HG03457 (cell line): ENCODE measurements at regions not wholly inside any gene's neighbourhood (a gene's known extent, or its start where the extent isn't known, plus 50 kb on each side); places are given as distances from the start of the nearest gene placed in this dataset.
A peak's percentile ranks its signal among the peaks of the same experiment; 100 is the strongest.

Experiments
- ATAC-seq: cut with Tn5 transposase; IDR thresholded peaks from one replicate; pipeline ENCODE4 v1.9.1; 2021; ENCODE audit warnings: moderate number of reproducible peaks; ENCODE audit not compliant: unreplicated experiment

DNA sequence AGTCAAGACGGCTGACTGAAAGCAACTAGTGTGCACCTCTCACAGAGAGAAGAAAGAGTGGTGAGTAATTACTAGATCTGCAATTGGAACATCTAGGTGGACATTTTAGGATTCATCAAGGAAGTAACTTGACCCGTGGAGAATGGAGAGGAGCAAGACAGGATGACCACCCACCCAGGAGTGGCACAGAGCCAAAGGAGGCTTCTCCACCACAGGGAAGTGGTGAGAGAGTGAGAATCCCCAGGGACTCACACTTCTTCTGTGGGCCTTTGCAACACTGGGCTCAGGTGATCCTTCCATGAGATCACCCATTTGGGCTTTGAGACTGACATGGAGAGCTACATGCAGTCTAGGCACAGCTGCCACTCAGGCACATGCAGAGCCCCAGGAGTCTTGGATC, 132.8 kb upstream of the GALNT5 start:
- ATAC-seq, result no peak

DNA sequence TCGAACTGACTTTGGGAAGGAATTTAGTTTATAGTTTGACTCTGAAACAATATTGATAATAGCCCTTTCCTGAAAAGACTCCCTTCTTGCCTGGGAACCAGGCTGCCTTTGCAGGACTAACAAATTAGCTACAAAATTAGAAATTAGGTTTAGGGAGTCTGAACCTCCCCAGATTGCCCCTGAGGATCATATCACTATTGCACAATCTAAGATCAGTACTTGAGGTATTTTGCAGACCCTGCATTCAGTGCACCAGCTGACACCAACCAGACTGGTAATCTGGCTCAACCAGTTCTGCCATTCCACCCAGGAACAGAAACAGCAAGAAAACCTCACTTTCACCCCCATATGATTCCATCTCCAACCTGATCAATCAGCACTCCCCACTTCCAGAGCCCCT, 131.8 kb upstream of the GALNT5 start:
- no peak for ATAC-seq

GRCh38 chr2:157127249-157128012, 130.1 kb upstream of the GALNT5 start:
- no peak for ATAC-seq

DNA sequence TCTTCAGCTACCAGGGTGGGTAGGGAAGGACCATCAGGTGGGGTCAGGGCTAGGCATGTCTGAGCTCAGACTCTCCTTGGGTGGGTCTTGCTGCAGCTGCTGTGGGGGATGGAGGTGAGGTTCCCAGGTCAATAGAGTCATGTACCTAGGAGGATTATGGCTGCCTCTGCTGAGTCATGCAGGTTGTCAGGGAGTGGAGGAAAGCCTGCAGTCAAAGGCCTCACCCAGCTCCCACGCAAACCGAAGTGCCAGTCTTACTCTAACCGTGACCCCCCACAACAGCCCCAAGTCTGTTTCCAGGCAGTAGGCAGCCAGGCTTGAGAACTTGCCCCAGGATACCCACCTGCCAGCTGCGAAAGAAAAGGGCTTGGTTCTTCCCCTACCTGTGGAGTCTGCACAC, 113.6 kb upstream of the GALNT5 start:
- ATAC-seq, result no peak

- no peak for ATAC-seq
Measured at GRCh38 chr2:157149270-157149669, 108.2 kb upstream of the GALNT5 start.

GRCh38 chr2:157150747-157151146, 106.8 kb upstream of the GALNT5 start:
- peak; percentile 95 for ATAC-seq

DNA sequence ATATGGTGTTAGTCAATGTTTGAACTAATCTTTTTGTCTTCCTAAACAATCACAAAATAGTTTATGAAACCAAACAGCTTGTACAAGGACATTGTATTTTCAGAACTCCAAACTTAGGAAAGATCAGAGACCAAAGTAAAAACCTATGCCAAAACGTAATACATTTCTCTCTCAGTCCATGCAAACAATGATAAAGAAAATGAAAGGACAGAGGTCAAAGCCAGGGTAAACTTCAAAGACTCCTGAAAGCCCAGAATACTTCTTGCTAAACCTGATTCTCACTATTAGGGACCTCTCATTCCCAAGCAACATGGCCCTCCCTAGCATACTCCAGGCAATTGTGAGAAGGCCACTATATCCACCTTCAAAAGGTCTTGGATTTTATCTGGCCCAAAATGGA, 105.1 kb upstream of the GALNT5 start:
- no peak for ATAC-seq

GRCh38 chr2:157155992-157156391, 101.5 kb upstream of the GALNT5 start:
- ATAC-seq, result no peak

- ATAC-seq, result no peak
Measured at GRCh38 chr2:157158111-157158510, 99.4 kb upstream of the GALNT5 start.

- ATAC-seq, result no peak
Measured at GRCh38 chr2:157159221-157159934, 98.1 kb upstream of the GALNT5 start.

GRCh38 chr2:157160111-157160510, 97.4 kb upstream of the GALNT5 start:
- ATAC-seq, result no peak

DNA sequence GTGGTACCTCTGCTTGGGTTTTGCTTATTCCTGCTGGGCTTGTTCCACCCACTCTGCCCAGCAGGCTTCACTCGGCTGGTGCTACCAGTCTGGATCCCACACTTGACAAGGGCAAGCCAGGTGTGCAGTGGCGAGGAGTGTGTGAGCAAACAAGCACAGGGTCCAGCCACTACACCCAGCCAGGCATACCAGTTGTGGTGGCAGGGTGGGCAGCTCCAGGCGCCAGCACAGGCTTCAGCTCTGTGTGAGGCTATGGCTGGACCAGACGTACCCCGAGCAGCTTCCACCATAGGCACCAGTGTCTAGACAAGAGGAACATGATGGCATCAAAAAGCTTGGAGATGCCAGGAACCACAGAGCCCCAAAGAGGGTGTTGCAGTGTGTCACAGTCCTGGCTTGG, 93.1 kb upstream of the GALNT5 start:
- ATAC-seq, result no peak

GRCh38 chr2:157164891-157165290, 92.6 kb upstream of the GALNT5 start:
- no peak for ATAC-seq

GRCh38 chr2:157168501-157168900, 89.0 kb upstream of the GALNT5 start:
- no peak for ATAC-seq

DNA sequence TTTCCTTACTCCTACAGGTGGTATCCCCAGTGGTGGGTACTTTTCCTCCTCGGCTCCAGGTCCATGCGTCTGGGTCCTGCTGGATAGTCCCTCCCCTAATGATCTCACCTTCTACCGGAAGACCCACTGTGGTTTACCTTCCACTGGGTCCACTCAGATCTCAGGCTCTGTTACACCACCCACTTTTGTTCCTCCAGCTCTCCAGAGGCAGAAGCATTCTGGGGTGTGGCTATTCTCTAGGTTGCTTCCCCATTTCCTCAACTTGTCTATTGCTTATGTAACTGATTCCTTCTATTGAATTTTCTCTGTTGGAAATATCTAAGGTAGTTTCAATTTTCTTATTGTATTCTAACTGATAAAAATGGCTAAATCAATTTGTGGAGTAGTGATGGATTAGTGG, 87.6 kb upstream of the GALNT5 start:
- no peak for ATAC-seq

GRCh38 chr2:157170299-157170698, 87.2 kb upstream of the GALNT5 start:
- ATAC-seq, result no peak

GRCh38 chr2:157172239-157172638, 85.3 kb upstream of the GALNT5 start:
- ATAC-seq, result no peak

GRCh38 chr2:157172866-157173578, 84.5 kb upstream of the GALNT5 start:
- ATAC-seq, result no peak

GRCh38 chr2:157173740-157174184, 83.7 kb upstream of the GALNT5 start:
- no peak for ATAC-seq

DNA sequence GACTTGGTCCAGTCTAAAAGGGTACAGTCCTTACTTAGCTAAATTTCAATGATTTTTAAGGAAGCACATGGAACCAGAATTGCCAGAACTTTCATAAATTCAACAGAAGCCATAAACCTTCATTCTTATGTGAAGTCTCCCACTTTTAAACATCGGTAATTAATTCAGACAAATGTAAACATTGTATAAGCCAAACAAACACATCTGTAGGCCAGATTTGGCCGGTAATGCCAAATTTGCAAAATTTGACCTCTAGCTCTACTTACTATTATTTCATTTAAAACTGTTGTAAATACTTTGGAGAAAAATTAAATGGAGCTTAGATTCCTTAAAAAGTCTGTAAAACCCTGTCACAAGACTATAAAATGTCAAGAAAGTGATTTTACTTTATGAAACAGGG, 83.2 kb upstream of the GALNT5 start:
- ATAC-seq, result no peak

DNA sequence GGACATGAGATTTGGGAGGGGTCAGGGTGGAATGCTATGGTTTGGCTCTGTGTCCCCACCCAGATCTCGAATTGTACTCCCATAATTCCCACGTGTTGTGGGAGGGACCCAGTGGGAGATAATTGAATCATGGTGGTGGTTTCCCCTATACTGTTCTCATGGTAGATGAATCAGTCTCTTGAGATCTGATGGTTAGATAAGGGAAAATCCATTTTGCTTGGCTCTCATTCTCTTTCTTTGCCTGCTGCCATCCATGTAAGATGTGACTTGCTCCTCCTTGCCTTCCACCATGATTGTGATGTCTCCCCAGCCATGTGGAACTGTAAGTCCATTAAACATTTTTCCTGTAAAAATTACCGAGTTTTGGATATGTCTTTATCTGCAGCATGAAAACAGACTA, 80.9 kb upstream of the GALNT5 start:
- no peak for ATAC-seq

DNA sequence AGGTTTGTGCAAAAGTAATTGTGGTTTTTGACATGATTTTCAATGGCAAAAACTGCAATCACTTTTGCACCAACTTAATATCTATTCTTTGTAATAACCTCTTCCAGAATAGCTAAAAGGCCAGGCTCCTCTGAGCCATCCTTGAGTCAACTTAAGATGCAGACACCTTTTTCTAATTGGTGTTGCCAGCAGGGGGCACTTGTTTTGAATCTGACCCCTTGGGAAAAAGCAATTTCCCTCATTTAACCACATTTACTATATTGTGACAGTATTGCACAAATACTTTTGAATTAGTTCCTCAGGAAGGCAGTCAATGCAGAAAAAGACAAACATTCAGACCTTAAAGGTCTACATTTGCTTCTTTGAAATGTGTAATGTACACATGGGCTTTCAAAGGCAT, 78.6 kb upstream of the GALNT5 start:
- ATAC-seq, result no peak
